HG02571 (cell line): ENCODE measurements at regions not wholly inside any gene's neighbourhood (a gene's known extent, or its start where the extent isn't known, plus 50 kb on each side); places are given as distances from the start of the nearest gene placed in this dataset.

ENCODE experiments used
- ATAC-seq: cut with Tn5 transposase; IDR thresholded peaks from one replicate; pipeline ENCODE4 v1.9.1; 2021; ENCODE audit warnings: mild to moderate bottlenecking, moderate library complexity; ENCODE audit not compliant: unreplicated experiment

DNA sequence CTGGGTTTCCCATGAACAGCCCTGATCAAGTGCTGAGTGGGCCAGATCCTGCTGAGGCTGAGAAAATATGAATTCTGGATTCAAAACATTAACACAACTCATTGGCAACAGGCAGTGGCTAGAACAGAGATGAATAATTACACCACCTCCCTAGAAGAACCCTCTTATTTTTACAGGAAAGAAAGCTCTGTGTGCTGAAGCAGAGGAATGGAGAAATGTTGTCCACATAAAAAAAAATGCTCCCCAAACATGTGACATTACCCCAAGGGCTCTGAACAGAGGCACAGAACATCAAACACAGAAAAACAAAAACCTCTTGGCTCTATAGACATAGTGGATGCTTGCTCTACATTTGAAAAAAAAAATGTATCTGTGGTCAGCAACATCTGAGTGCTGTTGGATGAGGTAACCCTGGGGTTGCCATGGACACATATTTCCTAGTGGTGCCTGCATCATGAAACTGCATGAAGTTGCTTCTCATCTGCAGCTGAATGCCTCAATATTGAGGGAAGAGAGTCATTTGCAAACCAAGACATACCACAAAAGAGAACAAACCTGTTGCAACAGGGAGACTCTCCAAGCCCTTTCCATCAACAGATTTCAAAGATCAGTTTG lies 98.8 kb downstream of the SNX19 start:
- ATAC-seq: no peak

DNA sequence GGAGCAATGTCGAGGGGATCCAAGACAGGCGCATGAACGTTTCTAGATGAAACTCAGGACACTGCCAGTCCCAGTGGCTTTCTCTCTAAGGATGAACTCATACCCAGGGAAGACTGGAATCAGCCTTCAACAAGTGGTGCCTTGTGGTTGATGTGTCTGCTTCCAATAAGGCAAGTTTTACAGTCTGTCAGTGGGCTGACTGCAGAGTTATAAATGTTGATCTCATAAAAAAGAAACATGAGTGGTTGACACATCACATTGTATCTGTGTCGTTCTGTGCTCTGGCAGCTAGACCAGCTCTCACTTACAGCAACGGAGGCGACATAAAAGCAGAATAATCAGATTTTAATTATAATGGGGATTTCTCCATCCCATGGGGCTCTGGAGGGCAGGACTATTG lies 96.7 kb downstream of the SNX19 start:
- ATAC-seq: no peak
